Body of pancreas (tissue), 4 donors: ENCODE measurements at regions not wholly inside any gene's neighbourhood (a gene's known extent, or its start where the extent isn't known, plus 50 kb on each side); places are given as distances from the start of the nearest gene placed in this dataset.

Experiments used
- CTCF ChIP-seq, 7 experiments: fragments of 450-650 bp in 4 of 7; fragments of 200-600 bp in 3 of 7; sonication (generic) in 3 of 7; IDR thresholded peaks; one replicate each; pipeline ENCODE4 v1.5.1; 2016 to 2019; ENCODE audit warnings: antibody characterized with exemption in 7 of 7
- POLR2A ChIP-seq, 3 donors: fragments of 450-650 bp; IDR thresholded peaks; one replicate each; pipeline ENCODE4 v1.6.1; 2016; ENCODE audit warnings: antibody characterized with exemption in 3 of 3, mild to moderate bottlenecking in 2 of 3

GRCh38 chr10:83078160-83078559 is 1061.1 kb upstream of the GHITM start:
- TF ChIP-seq CTCF (IDR thresholded peaks at IDR 0.05), result no peak
- TF ChIP-seq POLR2A (IDR thresholded peaks at IDR 0.05), result no peak
